ENCODE measurements at regions not wholly inside any gene's neighbourhood (a gene's known extent, or its start where the extent isn't known, plus 50 kb on each side); places are given as distances from the start of the nearest gene placed in this dataset.

GRCh38 chr2:193463011-193463410 is 1268.3 kb upstream of the TMEFF2 start:
- Histone ChIP-seq H3K4me1 (no peaks in the 10 kb centered on the region), H3K4me3 (no peak overlapping the region), H3K27me3 (no peaks in the 10 kb centered on the region), H3K36me3 (no peaks in the 10 kb centered on the region), H3K27ac (no peak overlapping the region), H3K9me3 (no peaks in the 10 kb centered on the region)
- DNase-seq (no peak), FAIRE-seq (no peak), ATAC-seq (no peak)
- TF ChIP-seq, protein P1, sequence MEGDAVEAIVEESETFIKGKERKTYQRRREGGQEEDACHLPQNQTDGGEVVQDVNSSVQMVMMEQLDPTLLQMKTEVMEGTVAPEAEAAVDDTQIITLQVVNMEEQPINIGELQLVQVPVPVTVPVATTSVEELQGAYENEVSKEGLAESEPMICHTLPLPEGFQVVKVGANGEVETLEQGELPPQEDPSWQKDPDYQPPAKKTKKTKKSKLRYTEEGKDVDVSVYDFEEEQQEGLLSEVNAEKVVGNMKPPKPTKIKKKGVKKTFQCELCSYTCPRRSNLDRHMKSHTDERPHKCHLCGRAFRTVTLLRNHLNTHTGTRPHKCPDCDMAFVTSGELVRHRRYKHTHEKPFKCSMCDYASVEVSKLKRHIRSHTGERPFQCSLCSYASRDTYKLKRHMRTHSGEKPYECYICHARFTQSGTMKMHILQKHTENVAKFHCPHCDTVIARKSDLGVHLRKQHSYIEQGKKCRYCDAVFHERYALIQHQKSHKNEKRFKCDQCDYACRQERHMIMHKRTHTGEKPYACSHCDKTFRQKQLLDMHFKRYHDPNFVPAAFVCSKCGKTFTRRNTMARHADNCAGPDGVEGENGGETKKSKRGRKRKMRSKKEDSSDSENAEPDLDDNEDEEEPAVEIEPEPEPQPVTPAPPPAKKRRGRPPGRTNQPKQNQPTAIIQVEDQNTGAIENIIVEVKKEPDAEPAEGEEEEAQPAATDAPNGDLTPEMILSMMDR (IDR thresholded peaks at IDR 0.05) = no peak
- intact Hi-C loops (cut with DNase I) = no loop called here
- 77 to 88% methylated on average over 3 of the region's 3 CpGs for WGBS, 2 donors

GRCh38 chr2:193462411-193462810 is 1267.7 kb upstream of the TMEFF2 start:
- no peak for ATAC-seq
- intact Hi-C loops (cut with DNase I) = no loop called here
- H3K4me1 ChIP-seq = no peaks in the 10 kb centered on the region
- no peaks in the 10 kb centered on the region for H3K27me3 ChIP-seq
- no peaks in the 10 kb centered on the region for H3K36me3 ChIP-seq
- FAIRE-seq = no peak
- no peak overlapping the region for H3K27ac ChIP-seq
- TF ChIP-seq, protein P1 (IDR thresholded peaks at IDR 0.05) = no peak
- DNase-seq = no peak
- H3K9me3 ChIP-seq = no peaks in the 10 kb centered on the region
- H3K4me3 ChIP-seq = no peak overlapping the region
- WGBS, 2 donors = 57 to 75% methylated on average over 2 of the region's 2 CpGs

- ATAC-seq = no peak
- Histone ChIP-seq H3K27me3 (no peaks in the 10 kb centered on the region), H3K4me1 (no peaks in the 10 kb centered on the region), H3K36me3 (no peaks in the 10 kb centered on the region), H3K4me3 (no peak overlapping the region), H3K27ac (no peak overlapping the region), H3K9me3 (no peaks in the 10 kb centered on the region)
- DNase-seq = no peak
- intact Hi-C loops (cut with DNase I) = no loop called here
- no peak for FAIRE-seq
- WGBS, 2 donors = 74 to 79% methylated on average over 2 of the region's 2 CpGs
- TF ChIP-seq, protein P1 (IDR thresholded peaks at IDR 0.05) = no peak
Observed at GRCh38 chr2:193461431-193461934, 1266.8 kb upstream of the TMEFF2 start.

DNA sequence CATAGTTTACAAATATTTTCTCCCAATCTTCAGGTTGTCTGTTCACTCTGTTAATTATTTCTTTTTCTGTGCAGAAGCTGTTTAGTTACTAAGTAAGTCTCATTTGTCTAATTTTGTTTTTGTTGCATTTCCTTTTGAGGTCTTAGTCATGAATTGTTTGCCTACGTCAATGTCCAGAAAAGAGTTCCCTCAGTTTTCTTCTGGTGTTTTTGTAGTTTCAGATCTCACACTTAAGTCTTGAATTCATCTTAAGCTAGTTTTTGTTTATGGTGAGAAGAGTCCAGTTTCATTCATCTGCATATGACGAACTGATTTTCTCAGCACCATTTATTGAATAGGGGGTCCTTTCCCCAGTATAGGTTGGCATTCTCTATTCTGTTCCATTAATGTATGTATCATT is 1252.2 kb upstream of the TMEFF2 start:
- TF ChIP-seq, protein P1 (IDR thresholded peaks at IDR 0.05) = no peak
- ATAC-seq (no peak), DNase-seq (no peak), FAIRE-seq (no peak)
- Histone ChIP-seq H3K9me3 (no peaks in the 10 kb centered on the region), H3K4me1 (no peaks in the 10 kb centered on the region), H3K4me3 (no peak overlapping the region), H3K27me3 (no peaks in the 10 kb centered on the region), H3K27ac (no peak overlapping the region), H3K36me3 (no peaks in the 10 kb centered on the region)
- WGBS, 2 donors = 63 to 81% methylated on average over 2 of the region's 2 CpGs
- intact Hi-C loops (cut with DNase I) = no loop called here

- H3K27me3 ChIP-seq = no peaks in the 10 kb centered on the region
- DNase-seq = no peak
- 47 to 61% methylated on average over 1 of the region's 1 CpG for WGBS, 2 donors
- TF ChIP-seq, protein P1 (IDR thresholded peaks at IDR 0.05) = no peak
- no peaks in the 10 kb centered on the region for H3K36me3 ChIP-seq
- no peak for ATAC-seq
- intact Hi-C loops (cut with DNase I) = no loop called here
- FAIRE-seq = no peak
- no peaks in the 10 kb centered on the region for H3K9me3 ChIP-seq
- H3K27ac ChIP-seq = no peak overlapping the region
- no peaks in the 10 kb centered on the region for H3K4me1 ChIP-seq
- H3K4me3 ChIP-seq = no peak overlapping the region
Observed at GRCh38 chr2:193442293-193442692, 1247.6 kb upstream of the TMEFF2 start.
